A549 (cell line): ENCODE measurements at regions not wholly inside any gene's neighbourhood (a gene's known extent, or its start where the extent isn't known, plus 50 kb on each side); places are given as distances from the start of the nearest gene placed in this dataset.

Experiments
- CTCF ChIP-seq: fragments of >200 bp; sonication (Bioruptor Twin); formaldehyde crosslinking; IDR thresholded peaks from 3 replicates; pipeline ENCODE4 v1.5.1; 2016
- EP300 ChIP-seq, 2 experiments: fragments of >200 bp; sonication (Bioruptor Twin); formaldehyde crosslinking; IDR thresholded peaks; 2 replicates in 1 of 2; 3 replicates in 1 of 2; pipeline ENCODE4 v1.6.1; 2016 to 2017
- ESRRA ChIP-seq: fragments of 150-350 bp; IDR thresholded peaks from 2 replicates; pipeline ENCODE4 v1.6.1; 2014; ENCODE audit warnings: mild to moderate bottlenecking, low read length, borderline replicate concordance
- FOXS1 ChIP-seq: fragments of 250-450 bp; sonication (Bioruptor Pico); IDR thresholded peaks from 2 replicates; pipeline ENCODE4 v1.5.0; 2020; ENCODE audit warnings: mild to moderate bottlenecking, moderate library complexity
- MAX ChIP-seq: IDR thresholded peaks from 2 replicates; pipeline ENCODE4 v1.6.1; 2012
- REST ChIP-seq: fragments of 200-600 bp; sonication (generic); IDR thresholded peaks from 2 replicates; pipeline ENCODE4 v1.6.1; 2016; ENCODE audit warnings: antibody characterized with exemption, mild to moderate bottlenecking, moderate library complexity
- SMC3 ChIP-seq: fragments of >200 bp; sonication (Bioruptor Twin); formaldehyde crosslinking; IDR thresholded peaks from 3 replicates; pipeline ENCODE4 v1.6.1; 2018; ENCODE audit warnings: inconsistent platforms
- USF2 ChIP-seq: fragments of 450-650 bp; IDR thresholded peaks from 2 replicates; pipeline ENCODE4 v1.6.1; 2014; ENCODE audit warnings: antibody characterized with exemption

GRCh38 chr2:122643725-122644329, 888.4 kb downstream of the TSN start:
- TF ChIP-seq MAX (no peak), CTCF (no peak), REST (no peak), ESRRA (no peak), EP300 (IDR thresholded peaks at IDR 0.05) (no peak), USF2 (no peak), SMC3 (no peak), FOXS1 (no peak)
